DND-41 (cell line): ENCODE measurements at regions not wholly inside any gene's neighbourhood (a gene's known extent, or its start where the extent isn't known, plus 50 kb on each side); places are given as distances from the start of the nearest gene placed in this dataset.

Experiments
- ATAC-seq: fragments of 200-7000 bp; cut with Tn5 transposase; 3 replicates; pipeline ENCODE4 v1.9.1; 2021; ENCODE audit warnings: low read depth; ENCODE audit not compliant: insufficient read depth
- DNase-seq: peaks from one replicate; pipeline ENCODE4 v3.0.0-alpha.2; 2020
- H2AFZ ChIP-seq: 2 replicates; pipeline ENCODE4 v1.6.0; 2012; ENCODE audit warnings: low read depth, low read length
- H3K27ac ChIP-seq: 2 replicates; pipeline ENCODE4 v1.5.1; 2012; ENCODE audit warnings: low read length, inconsistent platforms
- H3K27me3 ChIP-seq: fragments of 200-600 bp; sonication (generic); 2 replicates; pipeline ENCODE4 v1.6.0; 2012; ENCODE audit warnings: low read length, mild to moderate bottlenecking, inconsistent platforms; ENCODE audit not compliant: insufficient read depth, poor library complexity
- H3K36me3 ChIP-seq: 2 replicates; pipeline ENCODE4 v1.5.1; 2012; ENCODE audit warnings: low read length, inconsistent platforms; ENCODE audit not compliant: insufficient read depth
- H3K4me1 ChIP-seq: 2 replicates; pipeline ENCODE4 v1.5.1; 2012; ENCODE audit warnings: mild to moderate bottlenecking, low read length; ENCODE audit not compliant: insufficient read depth
- H3K4me2 ChIP-seq: 2 replicates; pipeline ENCODE4 v1.6.0; 2012; ENCODE audit warnings: mild to moderate bottlenecking, moderate library complexity, low read length, inconsistent platforms; ENCODE audit not compliant: insufficient read depth
- H3K4me3 ChIP-seq, 2 experiments: fragments of 200-600 bp in 1 of 2; shearing (Covaris generic) in 1 of 2; 2 replicates each; pipeline ENCODE4 v1.5.1; 2012 to 2016; ENCODE audit warnings: inconsistent platforms in 2 of 2, low read length in 2 of 2, mild to moderate bottlenecking in 2 of 2, low read depth in 1 of 2, moderate library complexity in 1 of 2
- H3K79me2 ChIP-seq: 2 replicates; pipeline ENCODE4 v1.6.0; 2012; ENCODE audit warnings: low read length, inconsistent platforms; ENCODE audit not compliant: insufficient read depth
- H3K9ac ChIP-seq: 2 replicates; pipeline ENCODE4 v1.6.0; 2012; ENCODE audit warnings: low read depth, mild to moderate bottlenecking, inconsistent platforms, low read length, moderate library complexity
- H3K9me3 ChIP-seq: 2 replicates; pipeline ENCODE4 v1.5.1; 2012; ENCODE audit warnings: low read length, moderate library complexity, mild to moderate bottlenecking, inconsistent platforms; ENCODE audit not compliant: insufficient read depth, severe bottlenecking
- H4K20me1 ChIP-seq: 2 replicates; pipeline ENCODE4 v1.6.0; 2012; ENCODE audit warnings: low read length; ENCODE audit not compliant: insufficient read depth
- CTCF ChIP-seq: IDR thresholded peaks from 2 replicates; pipeline ENCODE4 v1.5.1; 2012; ENCODE audit warnings: borderline replicate concordance, low read length, moderate library complexity, mild to moderate bottlenecking; ENCODE audit not compliant: poor library complexity, severe bottlenecking; ENCODE audit errors: extremely low read depth
- EZH2 ChIP-seq: IDR thresholded peaks from 3 replicates; pipeline ENCODE4 v1.6.1; 2012; ENCODE audit warnings: borderline replicate concordance, low read depth, mild to moderate bottlenecking, moderate library complexity, low read length, inconsistent platforms; ENCODE audit not compliant: severe bottlenecking

- Histone ChIP-seq H2AFZ (no peak overlapping the region), H4K20me1 (no peaks in the 10 kb centered on the region), H3K36me3 (no peaks in the 10 kb centered on the region), H3K4me3 (no peak overlapping the region), H3K27me3 (no peaks in the 10 kb centered on the region), H3K9ac (no peak overlapping the region), H3K4me2 (no peak overlapping the region), H3K79me2 (no peaks in the 10 kb centered on the region), H3K9me3 (no peaks in the 10 kb centered on the region), H3K4me1 (no peaks in the 10 kb centered on the region), H3K27ac (no peak overlapping the region)
- ATAC-seq: no peak
- no peak for DNase-seq
- no peak for TF ChIP-seq EZH2
- TF ChIP-seq CTCF: no peak
Measured at GRCh38 chr3:72233571-72233970, 448.6 kb upstream of the PROK2 start.

GRCh38 chr3:72232777-72233176 lies 447.8 kb upstream of the PROK2 start:
- no peaks in the 10 kb centered on the region for H3K4me1 ChIP-seq

GRCh38 chr3:72232331-72232730 lies 447.4 kb upstream of the PROK2 start:
- no peak overlapping the region for H3K4me2 ChIP-seq
- H3K9ac ChIP-seq: no peak overlapping the region
- no peaks in the 10 kb centered on the region for H3K4me1 ChIP-seq
- TF ChIP-seq EZH2 (no peak), CTCF (no peak)
- ATAC-seq (no peak), DNase-seq (no peak)
- no peaks in the 10 kb centered on the region for H3K36me3 ChIP-seq
- no peak overlapping the region for H3K27ac ChIP-seq
- H3K9me3 ChIP-seq: no peaks in the 10 kb centered on the region
- no peaks in the 10 kb centered on the region for H4K20me1 ChIP-seq
- H3K79me2 ChIP-seq: no peaks in the 10 kb centered on the region
- H2AFZ ChIP-seq: no peak overlapping the region
- no peak overlapping the region for H3K4me3 ChIP-seq
- H3K27me3 ChIP-seq: no peaks in the 10 kb centered on the region

More at GRCh38 chr3:72232777-72233176, 447.8 kb upstream of the PROK2 start:
- Histone ChIP-seq H3K79me2 (no peaks in the 10 kb centered on the region), H3K9me3 (no peaks in the 10 kb centered on the region), H3K27me3 (no peaks in the 10 kb centered on the region), H2AFZ (no peak overlapping the region), H3K4me2 (no peak overlapping the region), H3K27ac (no peak overlapping the region), H3K36me3 (no peaks in the 10 kb centered on the region), H3K9ac (no peak overlapping the region), H3K4me3 (no peak overlapping the region), H4K20me1 (no peaks in the 10 kb centered on the region)
- no peak for TF ChIP-seq EZH2
- TF ChIP-seq CTCF: no peak
- DNase-seq (no peak), ATAC-seq (no peak)
